SK-N-SH (cell line): ENCODE measurements at regions not wholly inside any gene's neighbourhood (a gene's known extent, or its start where the extent isn't known, plus 50 kb on each side); places are given as distances from the start of the nearest gene placed in this dataset.

Experiments
- CTCF ChIA-PET: fragments of 300-600, 350-600 bp; formaldehyde crosslinking; extraction: SDS; loops from one replicate; lab custom pipeline; 2021; lab: Yijun Ruan, JAX
- POLR2A ChIA-PET: fragments of 350-600 bp; sonication (Branson Sonifier 250); formaldehyde crosslinking; extraction: SDS; loops from one replicate; lab custom pipeline; 2020; ENCODE audit warnings: antibody characterized with exemption, inconsistent platforms; lab: Yijun Ruan, JAX
- DNase-seq: peaks from one replicate; pipeline ENCODE4 v3.0.0; 2012
- H2AFZ ChIP-seq: fragments of 200-600 bp; sonication (generic); 2 replicates; pipeline ENCODE4 v1.8.1; 2016; ENCODE audit warnings: antibody characterized with exemption, mild to moderate bottlenecking, low read depth
- H3F3A ChIP-seq: fragments of 200-600 bp; sonication (generic); replicated peaks from 2 replicates; pipeline ENCODE3; 2016; ENCODE audit warnings: antibody characterized with exemption, mild to moderate bottlenecking; ENCODE audit not compliant: insufficient read depth
- H3K27ac ChIP-seq, 2 experiments: fragments of 200-500 bp in 1 of 2; fragments of 200-600 bp in 1 of 2; sonication (Bioruptor generic) in 1 of 2; sonication (generic), shearing (Covaris generic) in 1 of 2; 2 replicates each; pipeline versions ENCODE4 v1.5.1 to v1.6.1; 2014 to 2016; ENCODE audit warnings: low read depth in 2 of 2, inconsistent platforms in 1 of 2, low read length in 1 of 2, mild to moderate bottlenecking in 1 of 2, mixed read lengths in 1 of 2
- H3K27me3 ChIP-seq: fragments of 200-600 bp; sonication (generic), shearing (Covaris generic); 2 replicates; pipeline ENCODE4 v1.6.1; 2016; ENCODE audit warnings: mixed run types; ENCODE audit not compliant: insufficient read depth
- H3K36me3 ChIP-seq, 2 experiments: fragments of 200-500 bp in 1 of 2; fragments of 200-600 bp in 1 of 2; sonication (Bioruptor generic) in 1 of 2; sonication (generic) in 1 of 2; replicated peaks in 1 of 2; 2 replicates each; pipeline versions ENCODE3 to v1.5.1; 2014 to 2016; ENCODE audit warnings: low read length in 1 of 2, mild to moderate bottlenecking in 1 of 2; ENCODE audit not compliant: insufficient read depth in 2 of 2, control insufficient read depth in 1 of 2
- H3K4me1 ChIP-seq, 2 experiments: fragments of 200-500 bp in 1 of 2; fragments of 200-600 bp in 1 of 2; sonication (Bioruptor generic) in 1 of 2; sonication (generic), shearing (Covaris generic) in 1 of 2; 2 replicates each; pipeline versions ENCODE4 v1.5.1 to v1.6.1; 2014 to 2016; ENCODE audit warnings: low read depth in 1 of 2, low read length in 1 of 2, mixed run types in 1 of 2; ENCODE audit not compliant: insufficient read depth in 2 of 2, control insufficient read depth in 1 of 2
- H3K4me2 ChIP-seq: fragments of 200-600 bp; sonication (generic), shearing (Covaris generic); 2 replicates; pipeline ENCODE4 v1.6.1; 2017; ENCODE audit warnings: mixed run types
- H3K4me3 ChIP-seq, 2 experiments: fragments of 200-500 bp in 1 of 2; fragments of 200-600 bp in 1 of 2; sonication (Bioruptor generic) in 1 of 2; sonication (generic), shearing (Covaris generic) in 1 of 2; 2 replicates each; pipeline versions ENCODE4 v1.5.1 to v1.8.1; 2014 to 2016; ENCODE audit warnings: low read depth in 2 of 2, inconsistent platforms in 1 of 2, low read length in 1 of 2, mild to moderate bottlenecking in 1 of 2, mixed read lengths in 1 of 2, moderate library complexity in 1 of 2
- H3K79me2 ChIP-seq: fragments of 200-600 bp; sonication (generic); 2 replicates; pipeline ENCODE4 v1.8.1; 2017; ENCODE audit warnings: mild to moderate bottlenecking; ENCODE audit not compliant: insufficient read depth
- H3K9ac ChIP-seq: fragments of 200-600 bp; sonication (generic); 2 replicates; pipeline ENCODE4 v1.6.1; 2017; ENCODE audit warnings: mixed run types
- H3K9me2 ChIP-seq: fragments of 200-600 bp; sonication (generic); 2 replicates; pipeline ENCODE4 v1.6.1; 2017; ENCODE audit warnings: mixed run types
- H3K9me3 ChIP-seq: fragments of 200-600 bp; sonication (generic); 2 replicates; pipeline ENCODE4 v1.6.1; 2017; ENCODE audit warnings: mixed run types, mild to moderate bottlenecking, moderate library complexity
- H4K20me1 ChIP-seq: fragments of 200-600 bp; sonication (generic); 2 replicates; pipeline ENCODE4 v1.6.1; 2017; ENCODE audit warnings: mild to moderate bottlenecking, mixed run types; ENCODE audit not compliant: insufficient read depth
- CTCF ChIP-seq: fragments of 200-600 bp; sonication (generic); IDR thresholded peaks from 2 replicates; pipeline ENCODE4 v1.6.1; 2017; ENCODE audit warnings: antibody characterized with exemption, mild to moderate bottlenecking, moderate library complexity
- ELF1 ChIP-seq: IDR thresholded peaks from 2 replicates; pipeline ENCODE4 v1.4.0; 2012
- EZH2phosphoT487 ChIP-seq: fragments of 200-600 bp; sonication (generic); IDR thresholded peaks from 2 replicates; pipeline ENCODE4 v1.6.1; 2017; ENCODE audit warnings: low read depth, mixed run types, mild to moderate bottlenecking, antibody characterized with exemption, moderate library complexity, borderline replicate concordance
- FOSL2 ChIP-seq: IDR thresholded peaks from 2 replicates; pipeline ENCODE4 v1.4.0; 2012; ENCODE audit warnings: low read depth, mild to moderate bottlenecking, moderate library complexity, borderline replicate concordance
- GABPA ChIP-seq: IDR thresholded peaks from 2 replicates; pipeline ENCODE4 v1.4.0; 2012; ENCODE audit warnings: low read depth, mild to moderate bottlenecking
- GATA2 ChIP-seq: sonication (generic); formaldehyde crosslinking; IDR thresholded peaks from 2 replicates; pipeline ENCODE4 v1.5.0; 2020; ENCODE audit warnings: mild to moderate bottlenecking, missing genetic modification reagents
- IRF3 ChIP-seq: fragments of 150-350 bp; IDR thresholded peaks from 2 replicates; pipeline ENCODE4 v1.6.1; 2016; ENCODE audit warnings: mild to moderate bottlenecking, low read depth, low read length
- MEF2A ChIP-seq: IDR thresholded peaks from 2 replicates; pipeline ENCODE4 v1.4.0; 2012; ENCODE audit warnings: low read depth, borderline replicate concordance
- NFIC ChIP-seq: IDR thresholded peaks from 2 replicates; pipeline ENCODE4 v1.4.0; 2012; ENCODE audit warnings: borderline replicate concordance
- NRF1 ChIP-seq: IDR thresholded peaks from 2 replicates; pipeline ENCODE4 v1.6.1; 2012; ENCODE audit warnings: low read depth, mild to moderate bottlenecking, low read length
- RAD21 ChIP-seq: IDR thresholded peaks from 2 replicates; pipeline ENCODE4 v1.6.1; 2012; ENCODE audit warnings: mild to moderate bottlenecking, low read length
- RCOR1 ChIP-seq: fragments of 150-350 bp; IDR thresholded peaks from 2 replicates; pipeline ENCODE4 v1.6.1; 2017; ENCODE audit warnings: antibody characterized with exemption, low read length
- REST ChIP-seq: IDR thresholded peaks from 2 replicates; pipeline ENCODE4 v1.6.1; 2012; ENCODE audit warnings: mild to moderate bottlenecking, low read depth, low read length, moderate library complexity
- RFX5 ChIP-seq: IDR thresholded peaks from 2 replicates; pipeline ENCODE4 v1.6.1; 2012; ENCODE audit warnings: mild to moderate bottlenecking, improper control_type of control experiment, low read length
- SIN3A ChIP-seq: IDR thresholded peaks from 2 replicates; pipeline ENCODE4 v1.6.1; 2012; ENCODE audit warnings: low read depth, mild to moderate bottlenecking, low read length, moderate library complexity, borderline replicate concordance
- SMC3 ChIP-seq: IDR thresholded peaks from 2 replicates; pipeline ENCODE4 v1.6.1; 2012; ENCODE audit warnings: low read depth, low read length, improper control_type of control experiment
- TEAD4 ChIP-seq: IDR thresholded peaks from 2 replicates; pipeline ENCODE4 v1.4.0; 2012; ENCODE audit warnings: mild to moderate bottlenecking, borderline replicate concordance; ENCODE audit not compliant: insufficient read depth
- YY1 ChIP-seq: IDR thresholded peaks from 2 replicates; pipeline ENCODE4 v1.4.0; 2012; ENCODE audit warnings: low read depth, mild to moderate bottlenecking
- WGBS: methylation state at CpG from one replicate; pipeline ENCODE4 v1.1.6; 2017; ENCODE audit warnings: low lambda C conversion rate; 5-methylcytosine and 5-hydroxymethylcytosine counted together

GRCh38 chr10:61549861-61550260 lies 96.7 kb upstream of the TMEM26 start:
- Histone ChIP-seq H3K4me3 (no peak overlapping the region), H3F3A (no peaks in the 10 kb centered on the region), H3K9me2 (no peaks in the 10 kb centered on the region), H3K4me1 (no peaks in the 10 kb centered on the region), H3K9me3 (no peaks in the 10 kb centered on the region), H2AFZ (no peak overlapping the region), H3K9ac (no peak overlapping the region), H4K20me1 (no peaks in the 10 kb centered on the region), H3K36me3 (no peaks in the 10 kb centered on the region), H3K4me2 (no peak overlapping the region), H3K79me2 (no peaks in the 10 kb centered on the region), H3K27ac (no peak overlapping the region), H3K27me3 (no peaks in the 10 kb centered on the region)
- TF ChIP-seq NRF1: no peak
- TF ChIP-seq RFX5: no peak
- no peak for TF ChIP-seq SIN3A
- TF ChIP-seq YY1: no peak
- TF ChIP-seq RAD21: no peak
- TF ChIP-seq EZH2phosphoT487: no peak
- TF ChIP-seq TEAD4: no peak
- TF ChIP-seq FOSL2: no peak
- TF ChIP-seq GATA2 (CRISPR knock-in tag): no peak
- no peak for TF ChIP-seq REST
- TF ChIP-seq GABPA: no peak
- TF ChIP-seq ELF1: no peak
- TF ChIP-seq CTCF: no peak
- TF ChIP-seq SMC3: no peak
- ChIA-PET CTCF (no interaction called here), POLR2A (no interaction called here)
- DNase-seq: no peak
- 65% methylated on average over 3 of the region's 3 CpGs for WGBS

GRCh38 chr10:61548364-61548763 lies 95.2 kb upstream of the TMEM26 start:
- Histone ChIP-seq H3K9ac (no peak overlapping the region), H2AFZ (no peak overlapping the region), H3K4me2 (no peak overlapping the region), H4K20me1 (no peaks in the 10 kb centered on the region), H3K27me3 (no peaks in the 10 kb centered on the region), H3K79me2 (no peaks in the 10 kb centered on the region), H3K4me3 (no peak overlapping the region), H3K36me3 (no peaks in the 10 kb centered on the region), H3F3A (no peaks in the 10 kb centered on the region), H3K9me2 (no peaks in the 10 kb centered on the region), H3K27ac (no peak overlapping the region), H3K9me3 (no peaks in the 10 kb centered on the region), H3K4me1 (no peaks in the 10 kb centered on the region)
- no peak for DNase-seq
- ChIA-PET CTCF (interaction anchor here (1.6 kb wide), 1 partner anchor 8 kb away, joined by 4 read pairs; no protein-coding TSS in a partner anchor), POLR2A (no interaction called here)
- WGBS: 54% methylated on average over 4 of the region's 4 CpGs
- TF ChIP-seq YY1: no peak
- TF ChIP-seq REST: no peak
- no peak for TF ChIP-seq ELF1
- no peak for TF ChIP-seq MEF2A
- TF ChIP-seq NFIC: no peak
- TF ChIP-seq IRF3: no peak
- TF ChIP-seq RCOR1: no peak
